OCI-LY7 (cell line): ENCODE measurements at regions not wholly inside any gene's neighbourhood (a gene's known extent, or its start where the extent isn't known, plus 50 kb on each side); places are given as distances from the start of the nearest gene placed in this dataset.

Source experiments
- BruUV-seq: library from RNA; stranded (reverse); fragments of 400-500 nt; replicated peaks from 2 replicates; lab custom pipeline; 2021; lab: Mats Ljungman, UMichigan
- CTCF ChIA-PET: fragments of 300-600 bp; sonication (Branson Sonifier 250); formaldehyde crosslinking; loops from one replicate; lab custom pipeline; 2022; ENCODE audit warnings: antibody characterized with exemption; ENCODE audit not compliant: unreplicated experiment; lab: Charles Lee
- POLR2A ChIA-PET: fragments of 300-600 bp; sonication (Branson Sonifier 250); formaldehyde crosslinking; loops from one replicate; lab custom pipeline; 2022; ENCODE audit warnings: antibody characterized with exemption; lab: Charles Lee
- DNase-seq: peaks from one replicate; pipeline ENCODE4 v3.0.0-alpha.2; 2015; ENCODE audit warnings: low spot score
- H2AFZ ChIP-seq: fragments of 200-600 bp; sonication (generic), shearing (Covaris generic); 2 replicates; pipeline ENCODE4 v1.6.1; 2014; ENCODE audit warnings: mild to moderate bottlenecking, antibody characterized with exemption, low read length, moderate library complexity
- H3K27ac ChIP-seq: fragments of 200-600 bp; sonication (generic); 2 replicates; pipeline ENCODE4 v1.5.1; 2014; ENCODE audit warnings: mixed run types, low read depth, mild to moderate bottlenecking, moderate library complexity, low read length, inconsistent platforms; ENCODE audit not compliant: poor library complexity, severe bottlenecking
- H3K36me3 ChIP-seq: fragments of 200-600 bp; sonication (generic); 2 replicates; pipeline ENCODE4 v1.6.1; 2014; ENCODE audit warnings: mild to moderate bottlenecking, antibody characterized with exemption, low read length, moderate library complexity, mixed read lengths; ENCODE audit not compliant: insufficient read depth
- H3K4me1 ChIP-seq: fragments of 200-600 bp; sonication (generic); 2 replicates; pipeline ENCODE4 v1.5.1; 2014; ENCODE audit warnings: mild to moderate bottlenecking, low read length; ENCODE audit not compliant: insufficient read depth, poor library complexity, severe bottlenecking
- H3K4me2 ChIP-seq: fragments of 200-600 bp; sonication (generic); 2 replicates; pipeline ENCODE4 v1.6.1; 2014; ENCODE audit warnings: mild to moderate bottlenecking, low read length
- H3K4me3 ChIP-seq: fragments of 200-600 bp; sonication (generic); 2 replicates; pipeline ENCODE4 v1.5.1; 2014; ENCODE audit warnings: mild to moderate bottlenecking, low read depth, low read length; ENCODE audit not compliant: poor library complexity, severe bottlenecking
- H3K79me2 ChIP-seq: fragments of 200-600 bp; sonication (generic); 2 replicates; pipeline ENCODE4 v1.6.1; 2016; ENCODE audit warnings: low read depth, mild to moderate bottlenecking, low read length, moderate library complexity, mixed read lengths; ENCODE audit not compliant: insufficient read depth
- H3K9me2 ChIP-seq: fragments of 200-600 bp; sonication (generic); 2 replicates; pipeline ENCODE4 v1.6.1; 2016; ENCODE audit warnings: mild to moderate bottlenecking, low read length, mixed read lengths; ENCODE audit not compliant: insufficient read depth
- H3K9me3 ChIP-seq: fragments of 200-600 bp; sonication (generic); 2 replicates; pipeline ENCODE4 v1.6.1; 2014; ENCODE audit warnings: mild to moderate bottlenecking, mixed run types, low read length, mixed read lengths
- H4K20me1 ChIP-seq: fragments of 200-600 bp; sonication (generic); 2 replicates; pipeline ENCODE4 v1.6.1; 2014; ENCODE audit warnings: mild to moderate bottlenecking, antibody characterized with exemption, low read length, moderate library complexity, mixed read lengths; ENCODE audit not compliant: insufficient read depth
- CTCF ChIP-seq: fragments of 200-600 bp; sonication (generic); conservative IDR thresholded peaks from 2 replicates; pipeline ENCODE4 v1.5.1; 2014; ENCODE audit warnings: mild to moderate bottlenecking, antibody characterized with exemption, low read length, moderate library complexity, mixed read lengths
- EZH2phosphoT487 ChIP-seq: fragments of 200-600 bp; sonication (generic); IDR thresholded peaks from 2 replicates; pipeline ENCODE4 v1.6.1; 2018; ENCODE audit warnings: low read depth, borderline replicate concordance, mild to moderate bottlenecking, mixed run types, antibody characterized with exemption, low read length, moderate library complexity, mixed read lengths
- intact Hi-C: fragments of 100-400 bp; cut with micrococcal nuclease; formaldehyde crosslinking; loops from one replicate; pipeline ENCODE4 v1.10.0; 2022; ENCODE audit not compliant: unreplicated experiment

GRCh38 chr6:125519367-125519766 is 217.6 kb upstream of the HDDC2 start:
- POLR2A ChIA-PET = interaction anchor here (0.9 to 1.1 kb wide), 2 partner anchors 13 to 21 kb away, joined by 3 to 4 read pairs; no protein-coding TSS in a partner anchor
- Histone ChIP-seq H3K36me3 (no peaks in the 10 kb centered on the region), H2AFZ (no peak overlapping the region), H4K20me1 (no peaks in the 10 kb centered on the region), H3K79me2 (no peaks in the 10 kb centered on the region), H3K4me1 (no peaks in the 10 kb centered on the region), H3K4me2 (no peak overlapping the region), H3K27ac (no peak overlapping the region), H3K9me3 (no peaks in the 10 kb centered on the region), H3K9me2 (no peaks in the 10 kb centered on the region), H3K4me3 (no peak overlapping the region)
- intact Hi-C loops = no loop called here
- TF ChIP-seq CTCF = no peak
- no peak for TF ChIP-seq EZH2phosphoT487
- no peak for DNase-seq
- no TSS peak for BruUV-seq
- CTCF ChIA-PET = no interaction called here

- Histone ChIP-seq H3K4me2 (no peak overlapping the region), H3K9me2 (no peaks in the 10 kb centered on the region), H2AFZ (no peak overlapping the region), H3K27ac (no peak overlapping the region), H3K9me3 (no peaks in the 10 kb centered on the region), H3K79me2 (no peaks in the 10 kb centered on the region), H4K20me1 (no peaks in the 10 kb centered on the region), H3K36me3 (no peaks in the 10 kb centered on the region), H3K4me3 (no peak overlapping the region), H3K4me1 (no peaks in the 10 kb centered on the region)
- intact Hi-C loops = no loop called here
- ChIA-PET CTCF (interaction anchor here (0.6 kb wide), 1 partner anchor 181 kb away, joined by 3 read pairs; no protein-coding TSS in a partner anchor), POLR2A (interaction anchor here (0.8 kb wide), 1 partner anchor 21 kb away, joined by 3 read pairs; no protein-coding TSS in a partner anchor)
- no peak for DNase-seq
- TF ChIP-seq CTCF = no peak
- no peak for TF ChIP-seq EZH2phosphoT487
- no TSS peak for BruUV-seq
Observed at GRCh38 chr6:125524356-125524755, 222.6 kb upstream of the HDDC2 start.

- no peaks in the 10 kb centered on the region for H3K36me3 ChIP-seq
- intact Hi-C loops = no loop called here
- no peaks in the 10 kb centered on the region for H3K9me3 ChIP-seq
- H3K79me2 ChIP-seq = no peaks in the 10 kb centered on the region
- no peak overlapping the region for H2AFZ ChIP-seq
- H3K4me3 ChIP-seq = no peak overlapping the region
- H4K20me1 ChIP-seq = no peaks in the 10 kb centered on the region
- no peak overlapping the region for H3K27ac ChIP-seq
- no peak for DNase-seq
- ChIA-PET CTCF (no interaction called here), POLR2A (interaction anchor here (0.6 kb wide), 1 partner anchor 18 kb away, joined by 3 read pairs; no protein-coding TSS in a partner anchor)
- no peaks in the 10 kb centered on the region for H3K4me1 ChIP-seq
- no TSS peak for BruUV-seq
- no peak overlapping the region for H3K4me2 ChIP-seq
- TF ChIP-seq EZH2phosphoT487 = no peak
- H3K9me2 ChIP-seq = no peaks in the 10 kb centered on the region
Observed at GRCh38 chr6:125526007-125526720, 223.3 kb upstream of the HEY2 start.
